GM18858 (cell line): ENCODE measurements at regions not wholly inside any gene's neighbourhood (a gene's known extent, or its start where the extent isn't known, plus 50 kb on each side); places are given as distances from the start of the nearest gene placed in this dataset.

Experiments used
- ATAC-seq: cut with Tn5 transposase; IDR thresholded peaks from one replicate; pipeline ENCODE4 v1.9.1; 2021; ENCODE audit not compliant: unreplicated experiment

- no peak for ATAC-seq
These were observed 59.5 kb upstream of the DYNAP start for GRCh38 chr18:54531402-54532065.

- ATAC-seq: no peak
These were observed 58.8 kb upstream of the DYNAP start for GRCh38 chr18:54532222-54532621.

GRCh38 chr18:54532962-54533361, 58.1 kb upstream of the DYNAP start:
- no peak for ATAC-seq
